Ascending aorta (tissue), 2 donors: ENCODE measurements at regions not wholly inside any gene's neighbourhood (a gene's known extent, or its start where the extent isn't known, plus 50 kb on each side); places are given as distances from the start of the nearest gene placed in this dataset.

ENCODE experiments used
- DNase-seq, 2 donors: peaks; one replicate each; pipeline ENCODE4 v3.0.0-alpha.2; 2019; ENCODE audit warnings: low spot score in 2 of 2
- H3K27ac ChIP-seq, 2 donors: fragments of 200-600 bp; sonication (generic); one replicate each; pipeline ENCODE4 v1.5.1; 2016 to 2017; ENCODE audit warnings: mild to moderate bottlenecking in 1 of 2
- H3K27me3 ChIP-seq: fragments of 200-600 bp; sonication (generic); one replicate; pipeline ENCODE4 v1.5.1; 2017
- H3K36me3 ChIP-seq, 2 donors: fragments of 200-600 bp; sonication (generic); one replicate each; pipeline ENCODE4 v1.5.1; 2016
- H3K4me1 ChIP-seq, 2 donors: fragments of 200-600 bp; sonication (generic); one replicate each; pipeline ENCODE4 v1.5.1; 2016 to 2017; ENCODE audit warnings: mild to moderate bottlenecking in 1 of 2
- H3K4me3 ChIP-seq, 2 donors: fragments of 200-600 bp; sonication (generic); one replicate each; pipeline ENCODE4 v1.5.1; 2016 to 2017; ENCODE audit warnings: mild to moderate bottlenecking in 1 of 2
- H3K9me3 ChIP-seq, 2 donors: fragments of 200-600 bp; sonication (generic); one replicate each; pipeline ENCODE4 v1.5.1; 2016
- CTCF ChIP-seq, 3 experiments: fragments of 200-600 bp in 2 of 3; fragments of 450-650 bp in 1 of 3; sonication (generic) in 2 of 3; IDR thresholded peaks; one replicate each; pipeline ENCODE4 v1.5.1; 2016 to 2019; ENCODE audit warnings: antibody characterized with exemption in 3 of 3, mild to moderate bottlenecking in 1 of 3, moderate library complexity in 1 of 3
- intact Hi-C: fragments of 100-400 bp; cut with DNase I; formaldehyde crosslinking; loops from one replicate; pipeline ENCODE4 v1.15.1; 2023

DNA sequence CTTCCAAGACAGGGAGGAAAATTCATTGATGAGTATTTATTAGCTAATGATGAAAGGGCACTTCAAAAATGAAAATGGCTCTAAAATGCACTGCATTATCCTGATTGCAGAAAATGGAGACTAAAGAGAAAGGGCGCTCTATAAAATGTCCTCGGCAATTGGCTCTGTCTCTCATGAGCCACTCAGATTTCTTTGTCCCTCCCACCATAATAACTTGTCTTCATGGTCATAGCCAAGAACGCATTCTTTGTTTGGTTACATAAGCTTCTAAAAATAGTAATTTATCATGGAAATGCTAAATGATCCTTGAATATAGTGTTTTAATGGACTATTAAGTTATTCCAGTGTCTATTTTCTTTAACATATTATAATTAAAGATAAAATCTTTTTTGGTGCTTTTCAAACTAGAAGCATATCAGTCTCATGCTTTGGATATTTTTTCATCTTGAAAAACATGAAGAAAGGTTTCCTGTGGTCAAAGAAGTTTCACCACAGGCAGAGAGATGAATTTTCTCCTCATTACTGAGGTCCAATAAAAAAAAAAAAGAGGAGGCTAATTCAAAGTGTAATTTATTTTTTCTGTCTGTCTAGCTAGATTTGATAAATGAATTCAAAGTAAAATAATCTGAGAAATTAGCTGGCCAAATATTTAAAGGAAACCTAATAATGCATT, 238.1 kb upstream of the BLID start:
- intact Hi-C loops: no loop called here
- Histone ChIP-seq H3K36me3 (no peaks in the 10 kb centered on the region), H3K27me3 (no peaks in the 10 kb centered on the region), H3K9me3 (no peaks in the 10 kb centered on the region), H3K4me3 (peak overlapping the region in 1 of 2 donors; percentile 36), H3K27ac (peak overlapping the region; percentile 68 to 69), H3K4me1 (peaks cover 0 to 27% of the 10 kb centered on the region in 2 donors)
- TF ChIP-seq CTCF (IDR thresholded peaks at IDR 0.05): no peak
- no peak for DNase-seq

DNA sequence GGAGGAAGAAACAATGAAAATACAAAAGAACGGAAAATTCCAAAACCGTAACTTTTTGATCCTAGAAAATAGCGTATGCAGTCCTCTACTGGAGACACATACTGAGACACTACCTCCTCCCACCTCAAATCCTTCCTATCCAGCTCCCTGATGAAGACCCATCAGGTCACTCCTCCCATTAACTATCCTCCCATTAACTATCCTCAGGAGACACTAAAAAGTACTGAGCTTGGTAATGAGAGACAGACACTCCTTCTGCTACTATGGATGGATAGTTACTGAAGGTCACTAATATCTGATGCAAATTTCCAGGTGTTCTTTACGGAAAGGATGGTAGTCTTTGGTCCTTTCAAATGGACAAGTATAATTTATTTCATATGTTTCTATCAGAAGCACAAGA, 237.5 kb upstream of the BLID start:
- H3K27ac ChIP-seq: peak overlapping the region; percentile 68 to 69
- no peak for DNase-seq
- no peaks in the 10 kb centered on the region for H3K36me3 ChIP-seq
- TF ChIP-seq CTCF (IDR thresholded peaks at IDR 0.05): no peak
- H3K27me3 ChIP-seq: no peaks in the 10 kb centered on the region
- H3K4me1 ChIP-seq: peaks cover 0 to 27% of the 10 kb centered on the region in 2 donors
- H3K9me3 ChIP-seq: no peaks in the 10 kb centered on the region
- H3K4me3 ChIP-seq: peak overlapping the region in 1 of 2 donors; percentile 36
- intact Hi-C loops: no loop called here

DNA sequence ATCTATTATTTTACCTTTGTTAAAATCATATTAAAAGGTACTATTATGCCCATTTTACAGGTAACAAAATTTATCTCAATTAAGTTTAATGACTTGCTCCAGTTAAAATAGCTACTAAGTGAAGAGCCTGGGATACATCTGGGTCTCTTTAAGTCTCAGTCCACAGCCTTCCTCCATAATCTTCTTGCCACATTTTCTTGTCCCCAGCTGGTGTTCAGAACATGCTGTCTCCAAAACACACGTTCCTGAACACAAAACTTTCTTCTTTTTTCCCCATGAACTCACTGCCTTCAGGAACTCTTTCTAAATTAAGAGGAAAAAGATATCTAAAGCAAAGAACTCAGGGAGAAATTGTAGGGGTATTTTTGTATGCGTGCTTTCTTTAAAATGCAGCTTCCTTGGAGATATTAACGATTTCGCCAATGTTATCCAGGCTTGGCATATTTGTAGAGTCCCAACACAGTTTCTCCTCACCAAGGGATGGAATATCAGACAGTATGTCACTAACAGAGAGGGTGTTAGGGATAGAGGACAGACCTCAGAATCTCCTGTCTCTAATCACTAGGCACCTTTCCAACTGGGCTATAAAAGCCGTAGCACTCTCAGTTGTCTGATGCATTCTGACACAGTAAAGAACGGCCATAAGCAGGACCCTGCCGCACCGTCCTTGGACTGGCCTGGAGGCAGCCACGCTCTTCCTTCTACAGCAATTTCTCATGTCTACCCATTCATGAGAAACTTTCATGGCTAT, 232.8 kb upstream of the BLID start:
- Histone ChIP-seq H3K4me1 (peaks cover 3 to 21% of the 10 kb centered on the region in 2 donors), H3K9me3 (no peaks in the 10 kb centered on the region), H3K27me3 (no peaks in the 10 kb centered on the region), H3K27ac (peak overlapping the region; percentile 71 to 83), H3K4me3 (peak overlapping the region in 1 of 2 donors; percentile 30), H3K36me3 (no peaks in the 10 kb centered on the region)
- intact Hi-C loops: no loop called here
- no peak for TF ChIP-seq CTCF (IDR thresholded peaks at IDR 0.05)
- no peak for DNase-seq

GRCh38 chr11:122346006-122346405, 230.0 kb upstream of the BLID start:
- peaks cover 3 to 34% of the 10 kb centered on the region in 2 donors for H3K4me1 ChIP-seq
- H3K9me3 ChIP-seq: no peaks in the 10 kb centered on the region
- no peaks in the 10 kb centered on the region for H3K36me3 ChIP-seq
- H3K27ac ChIP-seq: peak overlapping the region in 1 of 2 donors; percentile 4
- H3K4me3 ChIP-seq: no peak overlapping the region
- intact Hi-C loops: no loop called here
- H3K27me3 ChIP-seq: no peaks in the 10 kb centered on the region
- TF ChIP-seq CTCF (IDR thresholded peaks at IDR 0.05): no peak
- no peak for DNase-seq

DNA sequence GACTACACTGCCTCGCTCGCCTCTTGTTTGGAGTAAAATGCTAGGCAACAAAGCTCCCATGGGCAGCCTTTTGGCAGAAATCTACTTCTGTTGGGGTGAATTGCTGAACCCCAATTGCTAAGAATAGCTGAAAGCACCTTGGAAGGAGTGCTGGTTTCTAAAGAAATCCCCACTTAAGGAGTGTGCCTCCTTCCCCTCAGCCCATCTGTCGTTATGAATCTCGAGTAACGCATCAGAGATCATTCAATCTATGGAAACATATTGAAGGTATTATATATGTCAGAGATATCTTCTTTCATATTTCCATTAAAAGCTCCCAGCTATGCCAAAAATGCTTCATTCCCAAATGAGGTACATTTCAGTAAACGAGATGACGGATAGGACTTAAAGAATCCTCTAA, 229.6 kb upstream of the BLID start:
- no peaks in the 10 kb centered on the region for H3K36me3 ChIP-seq
- TF ChIP-seq CTCF (IDR thresholded peaks at IDR 0.05): no peak
- no peaks in the 10 kb centered on the region for H3K9me3 ChIP-seq
- peak overlapping the region in 1 of 2 donors; percentile 4 for H3K27ac ChIP-seq
- no peak overlapping the region for H3K4me3 ChIP-seq
- no peak for DNase-seq
- H3K4me1 ChIP-seq: peaks cover 3 to 34% of the 10 kb centered on the region in 2 donors
- no peaks in the 10 kb centered on the region for H3K27me3 ChIP-seq
- intact Hi-C loops: no loop called here
